Heart left ventricle (tissue), 16 donors: ENCODE measurements at regions not wholly inside any gene's neighbourhood (a gene's known extent, or its start where the extent isn't known, plus 50 kb on each side); places are given as distances from the start of the nearest gene placed in this dataset.
A peak's percentile ranks its signal among the peaks of the same experiment; 100 is the strongest.

Experiments used
- ATAC-seq, 4 donors: fragments of 200-7000 bp; cut with Tn5 transposase; one replicate each; pipeline ENCODE4 v1.9.1; 2020 to 2022; ENCODE audit warnings: moderate library complexity in 4 of 4, mild to moderate bottlenecking in 3 of 4, moderate number of reproducible peaks in 1 of 4
- DNase-seq, 5 donors: peaks; one replicate each; pipeline ENCODE4 v3.0.0-alpha.2; 2020
- H3K27ac ChIP-seq, 12 donors: fragments of 200-600 bp; sonication (generic) in 4 of 12; one replicate each; pipeline versions ENCODE4 v1.5.0 to v1.8.0; 2016 to 2022; ENCODE audit warnings: mild to moderate bottlenecking in 2 of 12
- H3K27me3 ChIP-seq, 9 donors: fragments of 200-600 bp; sonication (generic) in 2 of 9; one replicate each; pipeline versions ENCODE4 v1.5.1 to v1.8.0; 2016 to 2022; ENCODE audit warnings: mild to moderate bottlenecking in 3 of 9
- H3K36me3 ChIP-seq, 9 donors: fragments of 200-600 bp; sonication (generic) in 2 of 9; one replicate each; pipeline versions ENCODE4 v1.5.0 to v1.8.0; 2018 to 2022; ENCODE audit warnings: mild to moderate bottlenecking in 2 of 9
- H3K4me1 ChIP-seq, 12 donors: fragments of 200-600 bp; sonication (generic) in 4 of 12; one replicate each; pipeline versions ENCODE4 v1.5.0 to v1.8.0; 2016 to 2022; ENCODE audit warnings: mild to moderate bottlenecking in 3 of 12
- H3K4me3 ChIP-seq, 12 donors: fragments of 200-600 bp; sonication (generic) in 4 of 12; one replicate each; pipeline versions ENCODE4 v1.5.0 to v1.8.0; 2017 to 2022; ENCODE audit warnings: mild to moderate bottlenecking in 9 of 12, moderate library complexity in 4 of 12
- H3K9me3 ChIP-seq, 12 donors: fragments of 200-600 bp; sonication (generic) in 4 of 12; one replicate each; pipeline versions ENCODE4 v1.5.0 to v1.8.0; 2016 to 2022; ENCODE audit warnings: mild to moderate bottlenecking in 1 of 12
- POLR2A ChIP-seq, 2 donors: fragments of 450-650 bp; IDR thresholded peaks; one replicate each; pipeline ENCODE4 v1.6.1; 2017; ENCODE audit warnings: antibody characterized with exemption in 2 of 2, mild to moderate bottlenecking in 2 of 2, moderate library complexity in 2 of 2
- WGBS, 4 donors: extraction: QIAGEN DNeasy Blood & Tissue Kit in 2 of 4; methylation state at CpG; one replicate each; pipeline versions ENCODE4 v1.1.5 to v1.1.7; 2013 to 2018; 5-methylcytosine and 5-hydroxymethylcytosine counted together
- intact Hi-C, 10 donors: fragments of 100-400 bp; cut with DNase I; formaldehyde crosslinking; loops; one replicate each; pipeline versions ENCODE4 v1.11.1 to v1.14.2; 2022
- TF ChIP-seq, protein P1 (sequence below), 12 donors: fragments of 200-600 bp; sonication (generic) in 4 of 12; IDR thresholded peaks; one replicate each; pipeline versions ENCODE4 v1.5.0 to v1.8.0; 2018 to 2022; ENCODE audit warnings: antibody characterized with exemption in 12 of 12, mild to moderate bottlenecking in 5 of 12
- donor health status: ischemic (EF 13 %, LVEDD 7.1; RV severe dilation, severe dysfunction).
- donor health status: healthy with polysubstance abuse.
- donor health status: DM: no; HTN: yes; CAD: no.
- donor health status: DM: no; HTN: no; CAD: no.
- donor health status: ischemic (EF 25% LVEDD 6.9; RV normal size, moderate dysfunction).
- donor health status: ischemic (EF 25% LVEDD 5.7; RV mildly dilated, moderate dysfunction).
- donor health status: healthy.
- donor health status: DM: yes; HTN: yes; CAD: no.
- donor health status: ischemic (EF 35%, LVEDD 5.7; RV mildly dilated, moderate dysfunction).
- donor health status: nonischemic (EF 11% LVEDD 7.7; RV severe dilation, severe dysfunction).
- donor health status: DM: yes; HTN: yes; CAD: no.
- donor health status: PGD.
- donor health status: ischemic (EF 29% LVEDD 5.4; RV normal size, mild dysfunction).
- donor health status: nonischemic (EF 23%, LVEDD 6.1; RV moderate dilation, normal function).

DNA sequence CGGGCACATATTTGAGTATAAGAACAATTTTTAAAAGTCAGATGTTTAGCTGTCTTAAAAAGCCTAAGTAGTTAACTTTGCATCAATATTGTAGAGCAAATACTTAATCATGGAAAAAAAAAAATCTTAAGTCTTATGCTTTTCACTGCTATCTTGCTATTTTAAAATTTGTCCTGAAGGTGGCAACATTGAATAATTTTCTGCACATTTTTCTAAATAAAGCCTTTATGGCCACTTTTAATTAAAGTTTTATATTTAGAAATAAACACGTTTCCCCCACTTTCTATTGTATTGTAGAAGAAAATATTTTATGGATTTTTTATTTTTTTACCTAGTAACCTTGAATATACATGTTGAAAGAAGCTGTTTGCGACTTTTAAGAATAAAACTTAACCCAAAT is 198.8 kb downstream of the AMY1C start:
- no peak for TF ChIP-seq POLR2A (IDR thresholded peaks at IDR 0.05)
- TF ChIP-seq, protein P1, sequence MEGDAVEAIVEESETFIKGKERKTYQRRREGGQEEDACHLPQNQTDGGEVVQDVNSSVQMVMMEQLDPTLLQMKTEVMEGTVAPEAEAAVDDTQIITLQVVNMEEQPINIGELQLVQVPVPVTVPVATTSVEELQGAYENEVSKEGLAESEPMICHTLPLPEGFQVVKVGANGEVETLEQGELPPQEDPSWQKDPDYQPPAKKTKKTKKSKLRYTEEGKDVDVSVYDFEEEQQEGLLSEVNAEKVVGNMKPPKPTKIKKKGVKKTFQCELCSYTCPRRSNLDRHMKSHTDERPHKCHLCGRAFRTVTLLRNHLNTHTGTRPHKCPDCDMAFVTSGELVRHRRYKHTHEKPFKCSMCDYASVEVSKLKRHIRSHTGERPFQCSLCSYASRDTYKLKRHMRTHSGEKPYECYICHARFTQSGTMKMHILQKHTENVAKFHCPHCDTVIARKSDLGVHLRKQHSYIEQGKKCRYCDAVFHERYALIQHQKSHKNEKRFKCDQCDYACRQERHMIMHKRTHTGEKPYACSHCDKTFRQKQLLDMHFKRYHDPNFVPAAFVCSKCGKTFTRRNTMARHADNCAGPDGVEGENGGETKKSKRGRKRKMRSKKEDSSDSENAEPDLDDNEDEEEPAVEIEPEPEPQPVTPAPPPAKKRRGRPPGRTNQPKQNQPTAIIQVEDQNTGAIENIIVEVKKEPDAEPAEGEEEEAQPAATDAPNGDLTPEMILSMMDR (IDR thresholded peaks at IDR 0.05) = peak in 1 of 12 donors; percentile 8

DNA sequence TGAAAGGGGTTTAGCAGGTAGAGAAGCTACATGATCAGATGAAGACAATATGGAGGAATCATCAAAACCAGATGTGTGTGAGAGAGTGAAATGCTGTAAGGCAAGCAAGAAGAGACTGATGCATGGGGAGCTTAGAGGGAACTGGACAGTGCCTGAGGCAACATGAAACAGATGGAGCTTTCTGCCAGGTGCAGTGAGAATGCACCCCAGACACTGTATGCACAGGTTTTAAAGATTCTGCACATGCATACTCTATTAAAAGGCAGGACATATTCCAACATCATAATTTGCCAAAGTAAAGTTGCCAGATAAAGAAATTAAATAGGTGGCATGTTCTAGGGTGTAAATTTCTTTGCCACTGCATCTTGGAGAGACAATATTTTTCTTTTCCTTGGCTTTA is 200.1 kb downstream of the AMY1C start:
- TF ChIP-seq POLR2A (IDR thresholded peaks at IDR 0.05) = no peak
- TF ChIP-seq, protein P1 (IDR thresholded peaks at IDR 0.05) = no peak
- intact Hi-C loops = loop anchor here in 1 of 10 donors (5.0 kb wide), 1 partner anchor 162 kb away; no protein-coding TSS in a partner anchor
- H3K4me1 ChIP-seq = no peaks in the 10 kb centered on the region
- ATAC-seq (no peak), DNase-seq (peak in 1 of 5 donors; percentile 25)
- no peaks in the 10 kb centered on the region for H3K36me3 ChIP-seq
- no peak overlapping the region for H3K4me3 ChIP-seq
- H3K27ac ChIP-seq = no peak overlapping the region
- H3K27me3 ChIP-seq = no peaks in the 10 kb centered on the region
- H3K9me3 ChIP-seq = no peaks in the 10 kb centered on the region

More for the DNA sequence above, 198.8 kb downstream of the AMY1C start:
- Histone ChIP-seq H3K4me3 (no peak overlapping the region), H3K27me3 (no peaks in the 10 kb centered on the region), H3K27ac (no peak overlapping the region), H3K9me3 (no peaks in the 10 kb centered on the region), H3K36me3 (no peaks in the 10 kb centered on the region), H3K4me1 (no peaks in the 10 kb centered on the region)
- DNase-seq (no peak), ATAC-seq (no peak)
- WGBS, 4 donors = 46 to 53% (median 48%) methylated on average over 3 of the region's 3 CpGs
- intact Hi-C loops = no loop called here

DNA sequence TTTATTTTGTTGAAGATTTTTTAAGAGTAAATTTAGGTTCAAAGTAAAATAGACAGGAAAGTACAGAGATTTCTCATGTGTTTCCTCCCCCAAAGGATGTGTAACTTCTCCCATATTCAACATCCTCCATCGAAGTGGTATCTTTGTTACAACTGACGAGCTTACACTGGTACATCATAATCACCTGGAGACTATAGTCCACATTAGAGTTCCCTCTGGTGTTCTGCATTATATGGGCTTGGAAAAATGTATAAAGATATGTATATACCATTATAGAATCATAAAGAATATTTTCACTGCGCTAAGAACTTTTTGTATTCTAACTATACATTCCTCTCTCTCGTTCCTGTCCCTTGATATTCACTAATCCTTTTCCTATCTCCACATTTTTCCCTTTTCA is 203.7 kb downstream of the AMY1C start:
- DNase-seq = no peak

DNA sequence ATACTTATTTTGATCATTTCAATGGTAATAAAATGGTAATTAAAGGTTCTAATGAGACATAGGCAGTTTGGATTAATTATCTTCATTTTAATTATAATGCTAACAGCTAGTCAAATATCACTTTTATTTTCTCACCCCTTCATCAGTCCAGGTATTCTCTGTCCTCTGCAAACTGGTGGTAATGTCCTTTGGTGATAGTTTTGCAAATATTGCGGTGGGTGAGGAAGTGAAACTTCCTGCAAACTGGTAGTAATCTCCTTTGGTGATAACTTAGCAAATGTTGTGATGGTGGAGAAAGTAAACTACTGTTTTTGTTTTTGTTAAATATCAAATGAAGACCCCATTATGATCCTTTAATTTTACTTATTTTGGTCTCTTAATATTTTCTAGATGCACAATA is 209.0 kb downstream of the AMY1C start:
- TF ChIP-seq, protein P1 (IDR thresholded peaks at IDR 0.05) = no peak
- no peak for TF ChIP-seq POLR2A (IDR thresholded peaks at IDR 0.05)
- no peaks in the 10 kb centered on the region for H3K4me1 ChIP-seq
- no peak overlapping the region for H3K4me3 ChIP-seq
- no peak overlapping the region for H3K27ac ChIP-seq
- H3K27me3 ChIP-seq = no peaks in the 10 kb centered on the region
- H3K9me3 ChIP-seq = peaks cover 0 to 25% (median 10%) of the 10 kb centered on the region in 12 donors
- intact Hi-C loops = no loop called here
- 31 to 84% (median 74%) methylated on average over 1 of the region's 1 CpG for WGBS, 4 donors
- no peak for DNase-seq
- H3K36me3 ChIP-seq = no peaks in the 10 kb centered on the region
- no peak for ATAC-seq

More for the DNA sequence above, 203.7 kb downstream of the AMY1C start:
- H3K4me1 ChIP-seq = no peaks in the 10 kb centered on the region
- WGBS, 4 donors = 49 to 74% (median 70%) methylated on average over 4 of the region's 4 CpGs
- intact Hi-C loops = loop anchor here in 1 of 10 donors (5.0 kb wide), 1 partner anchor 166 kb away; no protein-coding TSS in a partner anchor
- H3K27ac ChIP-seq = no peak overlapping the region
- TF ChIP-seq, protein P1 (IDR thresholded peaks at IDR 0.05) = peak in 1 of 12 donors; percentile 23
- TF ChIP-seq POLR2A (IDR thresholded peaks at IDR 0.05) = no peak
- no peaks in the 10 kb centered on the region for H3K36me3 ChIP-seq
- no peak for ATAC-seq
- H3K4me3 ChIP-seq = no peak overlapping the region
- no peaks in the 10 kb centered on the region for H3K9me3 ChIP-seq
- H3K27me3 ChIP-seq = no peaks in the 10 kb centered on the region
